ENCODE measurements at regions not wholly inside any gene's neighbourhood (a gene's known extent, or its start where the extent isn't known, plus 50 kb on each side); places are given as distances from the start of the nearest gene placed in this dataset.

GRCh38 chr2:238567067-238567855, 140.5 kb downstream of the ASB1 start:
- TF ChIP-seq CTCF (IDR thresholded peaks at IDR 0.05) (no peak), POLR2A (IDR thresholded peaks at IDR 0.05; ENCODE audit: low read length) (no peak), ZFP36 (IDR thresholded peaks at IDR 0.05; ENCODE audit: borderline replicate concordance, partially characterized antibody) (no peak), HEYL (CRISPR knock-in tag; IDR thresholded peaks at IDR 0.05) (no peak)

All from A549 (cell line).